AG09309 (cell line): ENCODE measurements at regions not wholly inside any gene's neighbourhood (a gene's known extent, or its start where the extent isn't known, plus 50 kb on each side); places are given as distances from the start of the nearest gene placed in this dataset.

Experiments used
- DNase-seq: peaks from one replicate; pipeline ENCODE4 v3.0.0-alpha.2; 2010; ENCODE audit warnings: low read depth
- H3K4me3 ChIP-seq: 2 replicates; pipeline ENCODE4 v1.5.1; 2011; ENCODE audit warnings: mild to moderate bottlenecking, low read depth, low read length, moderate library complexity; ENCODE audit not compliant: control insufficient read depth
- TF ChIP-seq, protein P1 (sequence below): IDR thresholded peaks from 2 replicates; pipeline ENCODE4 v1.5.1; 2011; ENCODE audit warnings: mild to moderate bottlenecking, low read depth, low read length, inconsistent platforms; ENCODE audit not compliant: insufficient read depth, control insufficient read depth; ENCODE audit errors: missing control alignments

DNA sequence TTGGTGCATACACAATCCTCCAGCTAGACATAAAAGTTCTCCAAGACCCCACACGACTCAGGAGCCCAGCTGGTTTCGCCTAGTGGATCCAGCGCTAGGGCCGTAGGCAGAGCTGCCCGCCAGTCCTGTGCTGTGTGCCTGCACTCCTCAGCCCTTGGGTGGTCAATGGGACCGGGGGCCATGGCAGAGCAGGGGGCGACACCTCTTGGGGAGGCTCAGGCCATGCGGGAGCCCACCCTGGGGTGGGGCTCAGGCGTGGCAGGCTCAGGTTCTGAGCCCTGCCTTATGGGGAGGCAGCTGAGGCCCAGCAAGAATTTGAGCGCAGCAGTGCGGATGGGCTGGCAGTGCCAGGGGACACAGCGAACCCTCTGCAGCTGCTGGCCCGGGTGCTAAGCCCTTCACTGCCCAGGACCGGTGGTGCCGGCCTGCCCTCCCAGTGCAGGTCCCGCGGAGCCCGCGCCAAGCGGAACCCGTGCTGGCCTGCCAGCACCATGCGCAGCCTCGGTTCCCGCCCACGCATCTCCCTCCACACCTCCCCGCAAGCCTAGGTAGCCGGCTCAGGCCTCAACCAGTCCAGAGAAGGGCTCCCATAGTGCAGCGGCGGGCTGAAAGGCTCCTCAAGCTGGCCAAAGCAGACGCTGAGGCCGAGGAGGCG, 1566.6 kb upstream of the SLC39A10 start:
- DNase-seq = no peak
- TF ChIP-seq, protein P1, sequence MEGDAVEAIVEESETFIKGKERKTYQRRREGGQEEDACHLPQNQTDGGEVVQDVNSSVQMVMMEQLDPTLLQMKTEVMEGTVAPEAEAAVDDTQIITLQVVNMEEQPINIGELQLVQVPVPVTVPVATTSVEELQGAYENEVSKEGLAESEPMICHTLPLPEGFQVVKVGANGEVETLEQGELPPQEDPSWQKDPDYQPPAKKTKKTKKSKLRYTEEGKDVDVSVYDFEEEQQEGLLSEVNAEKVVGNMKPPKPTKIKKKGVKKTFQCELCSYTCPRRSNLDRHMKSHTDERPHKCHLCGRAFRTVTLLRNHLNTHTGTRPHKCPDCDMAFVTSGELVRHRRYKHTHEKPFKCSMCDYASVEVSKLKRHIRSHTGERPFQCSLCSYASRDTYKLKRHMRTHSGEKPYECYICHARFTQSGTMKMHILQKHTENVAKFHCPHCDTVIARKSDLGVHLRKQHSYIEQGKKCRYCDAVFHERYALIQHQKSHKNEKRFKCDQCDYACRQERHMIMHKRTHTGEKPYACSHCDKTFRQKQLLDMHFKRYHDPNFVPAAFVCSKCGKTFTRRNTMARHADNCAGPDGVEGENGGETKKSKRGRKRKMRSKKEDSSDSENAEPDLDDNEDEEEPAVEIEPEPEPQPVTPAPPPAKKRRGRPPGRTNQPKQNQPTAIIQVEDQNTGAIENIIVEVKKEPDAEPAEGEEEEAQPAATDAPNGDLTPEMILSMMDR = no peak
- no peak overlapping the region for H3K4me3 ChIP-seq

DNA sequence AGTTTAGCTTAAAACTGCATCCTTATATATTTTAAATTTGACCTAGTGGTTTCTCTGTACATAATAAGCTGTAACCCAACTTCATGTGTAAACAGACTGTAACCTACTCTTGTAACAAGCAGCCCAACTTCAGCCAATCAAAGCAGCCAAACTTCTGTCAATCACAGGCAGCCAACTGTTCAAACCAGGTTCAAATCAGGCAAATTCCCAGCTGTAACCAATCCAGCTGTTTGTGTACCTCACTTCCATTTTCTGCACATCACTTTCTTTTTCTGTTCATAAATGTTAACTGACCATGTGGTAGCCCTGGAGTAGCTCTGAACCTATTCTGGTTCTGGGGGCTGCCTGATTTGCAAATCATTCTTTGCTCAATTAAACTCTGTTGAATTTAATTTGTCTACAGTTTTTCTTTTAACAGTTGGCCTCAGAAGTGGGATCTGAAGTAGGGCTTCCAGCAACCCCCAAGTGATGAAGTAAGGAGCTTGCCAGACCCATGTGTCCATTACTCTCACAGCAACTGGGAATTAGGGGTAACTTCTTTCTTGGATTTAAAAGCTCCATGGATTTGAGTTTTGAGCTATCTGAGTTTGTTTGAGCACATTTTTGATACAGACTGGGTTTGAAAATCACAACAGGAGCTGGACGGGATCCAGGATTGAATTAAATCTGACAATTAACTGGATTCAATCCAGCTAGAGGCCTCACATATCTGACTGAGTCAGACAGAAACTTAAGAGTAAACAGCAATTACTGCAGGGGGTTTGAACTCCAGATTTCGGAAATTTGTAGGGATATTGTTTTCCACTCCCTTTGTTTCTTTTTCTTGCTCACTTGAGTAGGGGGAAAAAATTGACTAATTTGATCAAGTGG, 1569.7 kb upstream of the SLC39A10 start:
- TF ChIP-seq, protein P1 = no peak
- no peak overlapping the region for H3K4me3 ChIP-seq
- no peak for DNase-seq

DNA sequence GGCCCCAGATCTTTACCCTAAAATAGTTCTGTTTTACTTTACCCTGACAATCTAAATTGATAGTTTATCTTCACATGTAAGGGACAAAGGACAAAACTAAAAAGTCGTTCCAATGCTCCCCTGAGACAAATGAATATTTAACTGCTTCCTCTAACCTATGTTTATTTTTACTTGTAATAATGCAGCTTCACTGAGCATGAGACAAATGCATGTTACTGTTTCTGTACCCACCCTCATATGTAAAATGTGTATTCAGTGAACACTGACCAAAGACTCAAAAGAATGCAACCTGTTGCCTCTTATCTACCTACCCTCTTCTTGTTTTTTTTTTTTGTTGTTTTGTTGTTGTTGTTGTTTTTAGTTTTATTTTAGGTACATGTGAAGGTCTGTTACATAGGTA, 1570.9 kb upstream of the SLC39A10 start:
- no peak overlapping the region for H3K4me3 ChIP-seq
- TF ChIP-seq, protein P1 = no peak

DNA sequence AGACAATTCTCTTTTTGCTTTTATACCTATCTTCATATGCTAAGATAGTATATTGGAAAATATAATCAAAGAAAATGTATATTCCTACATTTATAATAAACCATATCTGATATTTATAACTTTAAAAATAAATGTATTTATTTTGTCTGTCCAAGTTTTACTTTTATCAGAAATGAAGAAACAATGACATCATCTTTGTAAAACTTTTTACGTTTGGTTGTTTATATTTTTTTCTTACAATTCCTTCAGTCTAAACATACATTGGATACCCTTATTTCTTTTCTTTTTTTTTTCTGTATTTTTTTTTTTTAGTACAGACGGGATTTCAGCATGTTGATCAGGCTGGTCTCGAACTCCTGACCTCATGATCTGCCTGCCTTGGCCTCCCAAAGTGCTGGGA, 1577.0 kb upstream of the SLC39A10 start:
- TF ChIP-seq, protein P1 = no peak
- no peak for DNase-seq

More for the DNA sequence above, 1570.9 kb upstream of the SLC39A10 start:
- DNase-seq = no peak

DNA sequence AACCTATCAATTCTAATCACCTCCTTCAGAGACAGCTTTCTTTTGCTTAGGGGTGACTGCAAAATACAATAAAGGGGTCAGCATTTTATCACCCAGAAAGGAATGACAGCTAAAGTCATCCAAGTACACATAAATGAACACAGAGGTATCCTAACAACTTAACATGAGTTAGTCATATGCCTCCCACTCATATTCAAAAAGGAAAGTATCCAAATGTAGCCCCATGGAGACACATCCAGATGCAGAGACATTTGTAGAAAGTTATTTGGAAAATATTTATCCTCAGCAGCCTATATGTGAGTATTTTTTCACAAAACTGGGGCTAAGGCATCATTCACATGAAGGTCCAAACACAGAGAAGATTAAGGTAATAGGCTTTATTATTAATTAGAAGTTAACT, 1579.7 kb upstream of the SLC39A10 start:
- DNase-seq = no peak
- no peak overlapping the region for H3K4me3 ChIP-seq
- TF ChIP-seq, protein P1 = no peak

More for the DNA sequence above, 1577.0 kb upstream of the SLC39A10 start:
- no peak overlapping the region for H3K4me3 ChIP-seq

DNA sequence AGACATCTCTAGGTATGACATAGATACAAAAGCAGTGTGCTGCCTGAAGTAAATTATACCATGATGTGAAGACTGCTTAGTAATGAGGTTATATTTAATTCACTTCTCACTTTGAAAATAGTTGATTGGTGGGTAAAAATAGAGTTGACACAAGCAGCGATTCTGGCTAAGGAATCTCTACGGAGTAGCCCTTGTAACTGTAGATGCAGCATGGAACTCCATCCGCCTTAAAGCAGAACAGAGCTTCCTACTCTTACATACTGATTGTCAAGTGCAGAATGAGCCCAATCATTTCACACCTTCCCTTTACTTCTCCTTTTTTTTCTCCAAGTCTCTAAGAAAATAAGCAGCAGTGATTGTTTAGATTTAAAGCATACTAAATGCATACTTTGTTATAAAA, 1594.6 kb upstream of the SLC39A10 start:
- no peak for DNase-seq
- H3K4me3 ChIP-seq = no peak overlapping the region
- TF ChIP-seq, protein P1 = no peak
